Neuronal stem cell (in vitro differentiated cells): ENCODE measurements at regions not wholly inside any gene's neighbourhood (a gene's known extent, or its start where the extent isn't known, plus 50 kb on each side); places are given as distances from the start of the nearest gene placed in this dataset.

Experiments
- DNase-seq: peaks from one replicate; pipeline ENCODE4 v3.0.0-alpha.2; 2013; ENCODE audit warnings: low spot score
- H2AFZ ChIP-seq: one replicate; pipeline ENCODE4 v1.6.1; 2013; ENCODE audit warnings: mild to moderate bottlenecking, low read length, inconsistent platforms
- H2AK5ac ChIP-seq: 2 replicates; pipeline ENCODE4 v1.6.1; 2013; ENCODE audit warnings: low read depth, mild to moderate bottlenecking, inconsistent platforms, low read length, moderate library complexity, mixed read lengths
- H2BK120ac ChIP-seq: 2 replicates; pipeline ENCODE4 v1.6.1; 2013; ENCODE audit warnings: low read depth, mild to moderate bottlenecking, inconsistent platforms, low read length, moderate library complexity, mixed read lengths
- H2BK12ac ChIP-seq: one replicate; pipeline ENCODE4 v1.6.1; 2013; ENCODE audit warnings: low read length, inconsistent platforms
- H2BK15ac ChIP-seq: 2 replicates; pipeline ENCODE4 v1.6.1; 2013; ENCODE audit warnings: mild to moderate bottlenecking, low read length, inconsistent platforms, mixed read lengths
- H2BK5ac ChIP-seq: one replicate; pipeline ENCODE4 v1.6.1; 2013; ENCODE audit warnings: inconsistent platforms, mild to moderate bottlenecking, low read length, moderate library complexity
- H3K14ac ChIP-seq: one replicate; pipeline ENCODE4 v1.6.1; 2013; ENCODE audit warnings: low read length, inconsistent platforms
- H3K18ac ChIP-seq: 2 replicates; pipeline ENCODE4 v1.6.1; 2013; ENCODE audit warnings: low read length, inconsistent platforms
- H3K23ac ChIP-seq: 2 replicates; pipeline ENCODE4 v1.6.1; 2013; ENCODE audit warnings: low read depth, mild to moderate bottlenecking, mixed read lengths, low read length, inconsistent platforms; ENCODE audit not compliant: poor library complexity
- H3K27ac ChIP-seq: replicated peaks from 3 replicates; pipeline ENCODE4 v1.5.1; 2013; ENCODE audit warnings: low read length, inconsistent platforms
- H3K27me3 ChIP-seq, 3 experiments: 2 replicates each; pipeline ENCODE4 v1.6.1; 2013; ENCODE audit warnings: low read length in 3 of 3, mild to moderate bottlenecking in 2 of 3, inconsistent platforms in 1 of 3, low read depth in 1 of 3, mixed read lengths in 1 of 3, moderate library complexity in 1 of 3; ENCODE audit not compliant: control insufficient read depth in 3 of 3, insufficient read depth in 3 of 3
- H3K36me3 ChIP-seq, 2 donors: replicated peaks in 1 of 2; 2 replicates each; pipeline ENCODE4 v1.6.1; 2013; ENCODE audit warnings: low read length in 2 of 2; ENCODE audit not compliant: control insufficient read depth in 2 of 2, insufficient read depth in 2 of 2
- H3K4ac ChIP-seq: 2 replicates; pipeline ENCODE4 v1.6.1; 2013; ENCODE audit warnings: inconsistent platforms, mild to moderate bottlenecking, low read length, moderate library complexity
- H3K4me1 ChIP-seq, 2 donors: 1 replicate in 1 of 2; 2 replicates in 1 of 2; pipeline ENCODE4 v1.6.1; 2013; ENCODE audit warnings: low read length in 2 of 2, low read depth in 1 of 2; ENCODE audit not compliant: control insufficient read depth in 2 of 2, insufficient read depth in 1 of 2
- H3K4me2 ChIP-seq: one replicate; pipeline ENCODE4 v1.6.1; 2013; ENCODE audit warnings: mild to moderate bottlenecking, low read length, inconsistent platforms; ENCODE audit not compliant: insufficient read depth, poor library complexity, severe bottlenecking
- H3K4me3 ChIP-seq, 2 donors: 2 replicates each; pipeline ENCODE4 v1.5.1; 2013; ENCODE audit warnings: low read length in 2 of 2, mild to moderate bottlenecking in 2 of 2, inconsistent platforms in 1 of 2, moderate library complexity in 1 of 2
- H3K79me1 ChIP-seq: one replicate; pipeline ENCODE4 v1.6.1; 2013; ENCODE audit warnings: low read depth, mild to moderate bottlenecking, inconsistent platforms, low read length, moderate library complexity
- H3K9ac ChIP-seq: one replicate; pipeline ENCODE4 v1.6.1; 2013; ENCODE audit warnings: mild to moderate bottlenecking, low read depth, low read length, inconsistent platforms; ENCODE audit not compliant: poor library complexity
- H3K9me3 ChIP-seq, 2 donors: replicated peaks in 1 of 2; 2 replicates each; pipeline versions ENCODE3 to v1.6.1; 2013; ENCODE audit warnings: low read length in 2 of 2, mild to moderate bottlenecking in 2 of 2, inconsistent platforms in 1 of 2, low read depth in 1 of 2, mixed read lengths in 1 of 2, moderate library complexity in 1 of 2; ENCODE audit not compliant: control insufficient read depth in 2 of 2, insufficient read depth in 1 of 2
- H4K8ac ChIP-seq: one replicate; pipeline ENCODE4 v1.6.1; 2013; ENCODE audit warnings: low read depth, mild to moderate bottlenecking, inconsistent platforms, low read length, moderate library complexity
- H4K91ac ChIP-seq: one replicate; pipeline ENCODE4 v1.6.1; 2013; ENCODE audit warnings: low read length, low read depth, mild to moderate bottlenecking, inconsistent platforms; ENCODE audit not compliant: poor library complexity
- WGBS, 2 donors: extraction: QIAGEN DNeasy Blood & Tissue Kit; methylation state at CpG; one replicate each; pipeline ENCODE4 v1.1.7; 2013; ENCODE audit warnings: missing lambda C conversion rate in 2 of 2, mixed read lengths in 1 of 2; ENCODE audit not compliant: insufficient read length in 2 of 2, insufficient replicate concordance in 1 of 2; ENCODE audit errors: extremely low coverage in 2 of 2; 5-methylcytosine and 5-hydroxymethylcytosine counted together

DNA sequence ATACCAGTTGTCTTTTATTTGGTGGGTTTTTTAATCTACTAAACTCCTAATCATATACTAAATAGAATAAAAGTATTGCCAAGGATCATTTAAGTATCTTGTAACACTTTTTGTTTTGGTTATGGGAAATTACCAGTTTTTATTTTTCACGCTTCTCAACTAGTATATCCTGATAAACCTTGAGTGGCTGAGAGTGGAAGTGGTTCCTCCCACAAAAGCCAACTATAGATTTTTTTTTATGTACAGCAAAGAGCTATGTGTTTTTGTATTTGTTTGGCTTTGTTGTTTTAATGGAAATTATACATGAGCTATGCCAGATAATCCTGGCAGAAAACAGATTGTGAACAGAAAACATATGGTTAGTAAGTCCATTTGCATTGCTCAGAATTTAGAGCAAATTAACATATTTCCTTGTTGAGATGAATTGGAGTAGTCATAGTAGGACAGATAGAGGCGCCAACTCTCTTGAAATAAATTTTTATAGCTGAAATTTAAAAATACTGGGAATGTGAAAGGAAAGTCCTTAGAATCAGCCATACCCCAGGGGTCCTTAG is 60.9 kb upstream of the PSMA6 start:
- no peak overlapping the region for H2BK12ac ChIP-seq
- no peak overlapping the region for H4K91ac ChIP-seq
- no peak overlapping the region for H2BK5ac ChIP-seq
- H3K14ac ChIP-seq, result no peak overlapping the region
- H3K9ac ChIP-seq, result no peak overlapping the region
- H3K23ac ChIP-seq, result no peak overlapping the region
- no peaks in the 10 kb centered on the region for H3K9me3 ChIP-seq
- no peak overlapping the region for H2AK5ac ChIP-seq
- H3K4me3 ChIP-seq, result no peak overlapping the region
- DNase-seq, result no peak
- H4K8ac ChIP-seq, result no peak overlapping the region
- H2AFZ ChIP-seq, result no peak overlapping the region
- H3K4me1 ChIP-seq, result no peaks in the 10 kb centered on the region
- no peaks in the 10 kb centered on the region for H3K27me3 ChIP-seq
- WGBS, 2 donors, result no CpG with 5 or more reads among the region's 2 CpGs
- no peaks in the 10 kb centered on the region for H3K79me1 ChIP-seq
- no peak overlapping the region for H3K18ac ChIP-seq
- H2BK120ac ChIP-seq, result no peak overlapping the region
- no peak overlapping the region for H3K4ac ChIP-seq
- H3K4me2 ChIP-seq, result no peak overlapping the region
- H2BK15ac ChIP-seq, result no peak overlapping the region
- H3K36me3 ChIP-seq, result peaks cover 0 to 3% of the 10 kb centered on the region in 2 donors
- H3K27ac ChIP-seq, result no peak overlapping the region

GRCh38 chr14:35234012-35234805 is 58.0 kb upstream of the PSMA6 start:
- WGBS, 2 donors, result no CpG with 5 or more reads among the region's 6 CpGs
- Histone ChIP-seq H3K23ac (no peak overlapping the region), H3K18ac (no peak overlapping the region), H3K4ac (no peak overlapping the region), H2BK15ac (no peak overlapping the region), H2AFZ (no peak overlapping the region), H3K4me3 (no peak overlapping the region), H3K27ac (no peak overlapping the region), H3K4me1 (no peaks in the 10 kb centered on the region), H4K91ac (no peak overlapping the region), H3K14ac (no peak overlapping the region), H4K8ac (no peak overlapping the region), H3K9ac (no peak overlapping the region), H2BK120ac (no peak overlapping the region), H2AK5ac (no peak overlapping the region), H3K9me3 (no peaks in the 10 kb centered on the region), H3K27me3 (no peaks in the 10 kb centered on the region), H3K79me1 (no peaks in the 10 kb centered on the region), H2BK5ac (no peak overlapping the region), H3K36me3 (no peaks in the 10 kb centered on the region), H3K4me2 (no peak overlapping the region), H2BK12ac (no peak overlapping the region)
- DNase-seq, result no peak

- no peak overlapping the region for H3K4me2 ChIP-seq
Measured at GRCh38 chr14:35235840-35236239, 56.3 kb upstream of the PSMA6 start.

GRCh38 chr14:35236806-35237205 is 55.4 kb upstream of the PSMA6 start:
- H4K91ac ChIP-seq, result no peak overlapping the region
- no peak for DNase-seq
- no peak overlapping the region for H2BK120ac ChIP-seq
- H3K27ac ChIP-seq, result no peak overlapping the region
- no peak overlapping the region for H2BK15ac ChIP-seq
- no peak overlapping the region for H3K4me2 ChIP-seq
- H3K36me3 ChIP-seq, result no peaks in the 10 kb centered on the region
- H3K9me3 ChIP-seq, result no peaks in the 10 kb centered on the region
- no peak overlapping the region for H2BK12ac ChIP-seq
- H3K23ac ChIP-seq, result no peak overlapping the region
- no CpG with 5 or more reads among the region's 2 CpGs for WGBS, 2 donors
- no peaks in the 10 kb centered on the region for H3K27me3 ChIP-seq
- no peak overlapping the region for H3K14ac ChIP-seq
- H2AFZ ChIP-seq, result no peak overlapping the region
- no peak overlapping the region for H3K4ac ChIP-seq
- no peaks in the 10 kb centered on the region for H3K79me1 ChIP-seq
- H3K18ac ChIP-seq, result no peak overlapping the region
- no peaks in the 10 kb centered on the region for H3K4me1 ChIP-seq
- no peak overlapping the region for H2AK5ac ChIP-seq
- no peak overlapping the region for H2BK5ac ChIP-seq
- no peak overlapping the region for H4K8ac ChIP-seq
- no peak overlapping the region for H3K4me3 ChIP-seq
- no peak overlapping the region for H3K9ac ChIP-seq

More at GRCh38 chr14:35235840-35236239, 56.3 kb upstream of the PSMA6 start:
- Histone ChIP-seq H2AFZ (no peak overlapping the region), H2BK5ac (no peak overlapping the region), H2BK120ac (no peak overlapping the region), H3K4me1 (no peaks in the 10 kb centered on the region), H2BK12ac (no peak overlapping the region), H3K18ac (no peak overlapping the region), H3K27me3 (no peaks in the 10 kb centered on the region), H3K14ac (no peak overlapping the region), H3K9me3 (no peaks in the 10 kb centered on the region), H3K23ac (no peak overlapping the region), H3K79me1 (no peaks in the 10 kb centered on the region), H2BK15ac (no peak overlapping the region), H4K8ac (no peak overlapping the region), H4K91ac (no peak overlapping the region), H3K27ac (no peak overlapping the region), H3K36me3 (no peaks in the 10 kb centered on the region), H3K9ac (no peak overlapping the region), H2AK5ac (no peak overlapping the region), H3K4ac (no peak overlapping the region), H3K4me3 (no peak overlapping the region)
- WGBS, 2 donors, result no CpG with 5 or more reads among the region's 3 CpGs
- no peak for DNase-seq
